ENCODE measurements at regions not wholly inside any gene's neighbourhood (a gene's known extent, or its start where the extent isn't known, plus 50 kb on each side); places are given as distances from the start of the nearest gene placed in this dataset.
A peak's percentile ranks its signal among the peaks of the same experiment; 100 is the strongest.

- DNase-seq (ENCODE audit: low spot score in 2 of 2) = peak in 1 of 2 donors; percentile 80
- no peak overlapping the region for H3K4me3 ChIP-seq (ENCODE audit: low read depth, poor library complexity, severe bottlenecking)
- intact Hi-C loops (cut with DNase I; ENCODE audit: low total_unique reads) = loop anchor here (5.0 kb wide), 1 partner anchor 200 kb away; no protein-coding TSS in a partner anchor
- WGBS, 2 donors = 84 to 85% methylated on average over 13 of the region's 13 CpGs
- TF ChIP-seq CTCF (IDR thresholded peaks at IDR 0.05) (no peak), POLR2A (IDR thresholded peaks at IDR 0.05) (no peak)
Observed at GRCh38 chr14:100442498-100443490, 119.7 kb downstream of the SLC25A47 start.

GRCh38 chr14:100443603-100444002, 120.5 kb downstream of the SLC25A47 start:
- no peak overlapping the region for H3K4me3 ChIP-seq (ENCODE audit: low read depth, poor library complexity, severe bottlenecking)
- TF ChIP-seq POLR2A (IDR thresholded peaks at IDR 0.05) (no peak), CTCF (IDR thresholded peaks at IDR 0.05) (no peak)
- 77 to 84% methylated on average over 8 of the region's 8 CpGs for WGBS, 2 donors
- DNase-seq (ENCODE audit: low spot score in 2 of 2) = peak in 1 of 2 donors; percentile 36
- intact Hi-C loops (cut with DNase I; ENCODE audit: low total_unique reads) = loop anchor here (5.0 kb wide), 1 partner anchor 199 kb away; no protein-coding TSS in a partner anchor

DNA sequence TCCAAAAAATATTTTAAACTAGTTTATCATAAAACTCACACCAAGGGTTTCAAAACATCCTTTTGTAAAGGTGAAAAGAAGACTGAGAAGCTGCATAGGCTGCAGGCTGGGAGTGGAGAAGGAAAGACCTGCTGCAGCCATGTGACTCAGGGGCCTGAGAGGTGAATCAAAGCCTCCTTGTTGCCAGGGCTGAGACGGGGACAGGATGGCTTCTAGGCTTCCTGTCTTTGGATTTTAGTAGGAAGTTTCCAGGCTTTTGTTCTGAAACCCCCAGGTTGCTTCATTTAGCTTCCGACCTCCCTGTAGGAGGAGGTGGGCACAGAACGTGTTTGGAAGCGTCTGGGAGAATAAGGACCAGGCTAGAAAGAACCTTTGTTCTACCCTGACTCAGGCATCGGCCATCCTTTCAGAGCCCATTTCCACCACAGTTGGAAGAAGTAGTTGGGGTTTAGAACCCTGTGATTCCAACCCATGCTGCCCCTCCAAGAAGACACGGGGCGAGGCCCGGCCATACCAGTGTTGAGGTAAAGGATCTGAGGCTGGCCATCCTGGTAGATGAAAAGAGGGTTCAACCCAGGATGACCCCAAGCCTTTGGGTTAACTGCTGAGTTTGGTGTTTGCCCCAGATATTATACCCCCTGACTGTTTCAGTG, 122.4 kb downstream of the SLC25A47 start:
- H3K4me3 ChIP-seq (ENCODE audit: low read depth, poor library complexity, severe bottlenecking) = no peak overlapping the region
- intact Hi-C loops (cut with DNase I; ENCODE audit: low total_unique reads) = no loop called here
- TF ChIP-seq POLR2A (IDR thresholded peaks at IDR 0.05) (no peak), CTCF (IDR thresholded peaks at IDR 0.05) (no peak)
- WGBS, 2 donors = 93% methylated on average over 8 of the region's 8 CpGs
- peak in 1 of 2 donors; percentile 37 for DNase-seq (ENCODE audit: low spot score in 2 of 2)

DNA sequence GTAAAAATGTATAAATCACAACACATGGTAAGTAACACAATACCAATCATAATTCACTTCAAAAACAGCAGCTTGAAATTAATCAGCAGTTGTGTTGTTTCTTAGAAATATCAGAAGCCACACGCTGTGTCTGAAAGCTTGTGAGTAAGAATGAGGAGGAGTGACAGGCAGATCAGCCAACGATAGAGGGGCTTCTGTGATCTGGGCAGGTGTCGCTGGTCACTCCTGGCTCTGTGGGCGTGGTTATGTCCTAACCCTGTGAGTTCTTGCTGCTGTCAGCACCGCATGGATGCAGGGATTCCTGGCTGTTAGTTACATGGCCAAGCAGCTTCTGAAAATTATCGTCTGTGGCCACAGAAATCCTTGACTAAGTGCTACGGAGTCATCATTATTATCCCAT, 123.4 kb downstream of the SLC25A47 start:
- DNase-seq (ENCODE audit: low spot score in 2 of 2) = no peak
- TF ChIP-seq CTCF (IDR thresholded peaks at IDR 0.05) = no peak
- no peak for TF ChIP-seq POLR2A (IDR thresholded peaks at IDR 0.05)
- WGBS, 2 donors = 88 to 90% methylated on average over 7 of the region's 7 CpGs
- no peak overlapping the region for H3K4me3 ChIP-seq (ENCODE audit: low read depth, poor library complexity, severe bottlenecking)
- intact Hi-C loops (cut with DNase I; ENCODE audit: low total_unique reads) = no loop called here

GRCh38 chr14:100448376-100448775, 125.2 kb downstream of the SLC25A47 start:
- WGBS, 2 donors = 78 to 89% methylated on average over 5 of the region's 5 CpGs
- DNase-seq (ENCODE audit: low spot score in 2 of 2) = peak in 1 of 2 donors; percentile 59
- TF ChIP-seq CTCF (IDR thresholded peaks at IDR 0.05) (no peak), POLR2A (IDR thresholded peaks at IDR 0.05) (no peak)
- H3K4me3 ChIP-seq (ENCODE audit: low read depth, poor library complexity, severe bottlenecking) = no peak overlapping the region
- intact Hi-C loops (cut with DNase I; ENCODE audit: low total_unique reads) = no loop called here
